Heart right ventricle (tissue), 16 donors: ENCODE measurements at regions not wholly inside any gene's neighbourhood (a gene's known extent, or its start where the extent isn't known, plus 50 kb on each side); places are given as distances from the start of the nearest gene placed in this dataset.

Experiments used
- ATAC-seq, 8 donors: fragments of 200-7000 bp; cut with Tn5 transposase; one replicate each; pipeline ENCODE4 v1.9.1; 2020; ENCODE audit warnings: mild to moderate bottlenecking in 8 of 8, moderate library complexity in 8 of 8, moderate number of reproducible peaks in 1 of 8
- DNase-seq, 2 donors: peaks; one replicate each; pipeline ENCODE4 v3.0.0-alpha.2; 2020
- H3K27ac ChIP-seq, 10 donors: fragments of 200-600 bp; sonication (generic) in 2 of 10; one replicate each; pipeline versions ENCODE4 v1.5.0 to v1.8.0; 2020 to 2022; ENCODE audit warnings: mild to moderate bottlenecking in 3 of 10
- H3K27me3 ChIP-seq, 7 donors: fragments of 200-600 bp; one replicate each; pipeline ENCODE4 v1.8.0; 2021 to 2022; ENCODE audit warnings: mild to moderate bottlenecking in 2 of 7
- H3K36me3 ChIP-seq, 9 donors: fragments of 200-600 bp; sonication (generic) in 1 of 9; one replicate each; pipeline versions ENCODE4 v1.5.0 to v1.8.0; 2020 to 2022; ENCODE audit warnings: mild to moderate bottlenecking in 2 of 9
- H3K4me1 ChIP-seq, 9 donors: fragments of 200-600 bp; sonication (generic) in 1 of 9; one replicate each; pipeline versions ENCODE4 v1.5.0 to v1.8.0; 2020 to 2022; ENCODE audit warnings: mild to moderate bottlenecking in 4 of 9
- H3K4me3 ChIP-seq, 10 donors: fragments of 200-600 bp; sonication (generic) in 2 of 10; one replicate each; pipeline versions ENCODE4 v1.5.0 to v1.8.0; 2020 to 2022; ENCODE audit warnings: mild to moderate bottlenecking in 7 of 10, moderate library complexity in 2 of 10
- H3K9me3 ChIP-seq, 11 donors: fragments of 200-600 bp in 10 of 11; sonication (generic) in 2 of 11; one replicate each; pipeline versions ENCODE4 v1.5.0 to v1.8.0; 2013 to 2022; ENCODE audit warnings: mild to moderate bottlenecking in 2 of 11, control low read depth in 1 of 11, moderate library complexity in 1 of 11
- WGBS, 2 donors: extraction: QIAGEN DNeasy Blood & Tissue Kit; methylation state at CpG; one replicate each; pipeline ENCODE4 v1.1.7; 2013; ENCODE audit warnings: inconsistent platforms in 1 of 2; 5-methylcytosine and 5-hydroxymethylcytosine counted together
- intact Hi-C, 10 donors: fragments of 100-400 bp; cut with DNase I; formaldehyde crosslinking; loops; one replicate each; pipeline versions ENCODE4 v1.11.1 to v1.14.2; 2022
- TF ChIP-seq, protein P1 (sequence below), 9 donors: fragments of 200-600 bp; sonication (generic) in 2 of 9; IDR thresholded peaks; one replicate each; pipeline versions ENCODE4 v1.5.0 to v1.8.0; 2021 to 2022; ENCODE audit warnings: antibody characterized with exemption in 9 of 9, mild to moderate bottlenecking in 5 of 9, moderate library complexity in 1 of 9
- donor health status: Arrhythmogenic right ventricular cardiomyopathy.
- donor health status: ischemic (EF 13 %, LVEDD 7.1; RV severe dilation, severe dysfunction).
- donor health status: healthy with polysubstance abuse.
- donor health status: DM: no; HTN: yes; CAD: no.
- donor health status: DM: no; HTN: no; CAD: no.
- donor health status: ischemic (EF 25% LVEDD 6.9; RV normal size, moderate dysfunction).
- donor health status: ischemic (EF 25% LVEDD 5.7; RV mildly dilated, moderate dysfunction).
- donor health status: healthy.
- donor health status: DM: yes; HTN: yes; CAD: no.
- donor health status: Ischemic cardiomyopathy.
- donor health status: ischemic (EF 35%, LVEDD 5.7; RV mildly dilated, moderate dysfunction).
- donor health status: nonischemic (EF 11% LVEDD 7.7; RV severe dilation, severe dysfunction).
- donor health status: DM: yes; HTN: yes; CAD: no.
- donor health status: PGD.
- donor health status: ischemic (EF 29% LVEDD 5.4; RV normal size, mild dysfunction).
- donor health status: nonischemic (EF 23%, LVEDD 6.1; RV moderate dilation, normal function).

DNA sequence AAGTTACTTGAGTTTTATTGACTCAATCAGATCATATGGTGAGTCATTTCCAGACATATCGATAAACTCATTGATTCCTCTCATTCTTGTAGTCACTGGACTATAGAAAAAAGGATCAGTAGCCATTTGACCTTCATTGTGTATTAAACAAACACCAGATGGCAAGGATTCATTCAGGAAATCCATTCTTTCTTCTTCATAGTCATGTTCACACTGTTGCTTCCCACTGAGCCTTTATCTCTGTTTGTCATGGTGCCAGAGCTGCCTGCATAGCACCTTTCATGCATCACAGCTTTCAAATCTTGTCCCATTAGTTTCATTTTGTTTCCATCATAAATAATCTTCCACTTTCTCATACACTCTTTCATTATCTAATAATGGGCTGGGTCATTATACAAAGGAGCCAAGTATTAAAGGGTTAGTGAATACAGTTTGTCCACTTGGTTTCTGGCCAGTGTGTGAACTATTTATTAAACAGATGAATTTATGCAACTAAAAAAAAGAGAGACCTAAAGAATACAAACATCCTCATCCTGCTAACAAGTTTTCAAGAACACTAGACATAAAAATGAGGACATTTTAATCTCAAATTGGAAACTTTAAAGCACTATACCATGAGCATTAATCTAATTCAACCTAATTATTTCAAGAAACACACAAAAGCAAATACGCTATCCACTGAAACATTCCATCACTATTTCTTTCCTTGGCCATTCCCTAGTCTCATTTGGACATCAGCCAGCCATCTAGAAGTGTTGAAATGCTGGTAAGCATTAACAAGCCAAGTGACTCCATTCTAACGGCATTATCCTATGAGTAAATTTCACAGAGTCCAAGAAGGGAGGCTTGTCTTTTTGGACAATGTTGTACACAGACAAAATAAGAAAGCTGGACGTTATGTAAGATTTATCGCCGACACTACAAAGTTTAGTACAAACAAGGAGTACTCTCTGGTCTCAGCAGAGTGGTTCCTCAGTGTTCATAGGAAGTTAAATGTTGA lies 476.5 kb downstream of the FOXG1 start:
- ATAC-seq, result peak in 1 of 8 donors; percentile 33

DNA sequence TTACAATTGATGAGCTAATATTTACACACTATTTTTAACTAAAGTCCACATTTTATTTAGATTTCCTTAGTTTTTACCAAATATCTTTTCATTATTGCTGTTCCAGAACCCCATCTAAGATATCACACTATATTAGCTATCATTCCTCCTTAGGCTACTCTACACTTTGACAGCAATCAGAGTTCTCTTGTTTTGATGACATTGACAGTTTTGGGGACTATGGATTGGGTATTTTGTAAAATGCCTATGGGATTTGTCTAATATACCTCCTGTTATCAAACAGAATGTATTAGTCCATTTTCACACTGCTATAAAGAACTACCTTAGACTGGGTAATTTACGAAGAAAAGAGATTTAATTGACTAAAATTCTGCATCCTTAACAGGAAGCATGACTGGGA lies 489.1 kb downstream of the FOXG1 start:
- ATAC-seq (no peak), DNase-seq (no peak)
- intact Hi-C loops, result no loop called here
- Histone ChIP-seq H3K27ac (no peak overlapping the region), H3K27me3 (no peaks in the 10 kb centered on the region), H3K9me3 (peaks cover 0 to 20% (median 0%) of the 10 kb centered on the region in 11 donors), H3K4me3 (no peak overlapping the region), H3K36me3 (no peaks in the 10 kb centered on the region), H3K4me1 (no peaks in the 10 kb centered on the region)
- WGBS, 2 donors, result 68 to 71% methylated on average over 1 of the region's 1 CpG
- TF ChIP-seq, protein P1, sequence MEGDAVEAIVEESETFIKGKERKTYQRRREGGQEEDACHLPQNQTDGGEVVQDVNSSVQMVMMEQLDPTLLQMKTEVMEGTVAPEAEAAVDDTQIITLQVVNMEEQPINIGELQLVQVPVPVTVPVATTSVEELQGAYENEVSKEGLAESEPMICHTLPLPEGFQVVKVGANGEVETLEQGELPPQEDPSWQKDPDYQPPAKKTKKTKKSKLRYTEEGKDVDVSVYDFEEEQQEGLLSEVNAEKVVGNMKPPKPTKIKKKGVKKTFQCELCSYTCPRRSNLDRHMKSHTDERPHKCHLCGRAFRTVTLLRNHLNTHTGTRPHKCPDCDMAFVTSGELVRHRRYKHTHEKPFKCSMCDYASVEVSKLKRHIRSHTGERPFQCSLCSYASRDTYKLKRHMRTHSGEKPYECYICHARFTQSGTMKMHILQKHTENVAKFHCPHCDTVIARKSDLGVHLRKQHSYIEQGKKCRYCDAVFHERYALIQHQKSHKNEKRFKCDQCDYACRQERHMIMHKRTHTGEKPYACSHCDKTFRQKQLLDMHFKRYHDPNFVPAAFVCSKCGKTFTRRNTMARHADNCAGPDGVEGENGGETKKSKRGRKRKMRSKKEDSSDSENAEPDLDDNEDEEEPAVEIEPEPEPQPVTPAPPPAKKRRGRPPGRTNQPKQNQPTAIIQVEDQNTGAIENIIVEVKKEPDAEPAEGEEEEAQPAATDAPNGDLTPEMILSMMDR (IDR thresholded peaks at IDR 0.05), result no peak

More for the DNA sequence above, 476.5 kb downstream of the FOXG1 start:
- Histone ChIP-seq H3K27me3 (no peaks in the 10 kb centered on the region), H3K4me1 (no peaks in the 10 kb centered on the region), H3K9me3 (no peaks in the 10 kb centered on the region), H3K27ac (no peak overlapping the region), H3K4me3 (no peak overlapping the region), H3K36me3 (no peaks in the 10 kb centered on the region)
- 51 to 53% methylated on average over 6 of the region's 6 CpGs for WGBS, 2 donors
- DNase-seq, result no peak
- TF ChIP-seq, protein P1 (IDR thresholded peaks at IDR 0.05), result no peak
- intact Hi-C loops, result no loop called here

DNA sequence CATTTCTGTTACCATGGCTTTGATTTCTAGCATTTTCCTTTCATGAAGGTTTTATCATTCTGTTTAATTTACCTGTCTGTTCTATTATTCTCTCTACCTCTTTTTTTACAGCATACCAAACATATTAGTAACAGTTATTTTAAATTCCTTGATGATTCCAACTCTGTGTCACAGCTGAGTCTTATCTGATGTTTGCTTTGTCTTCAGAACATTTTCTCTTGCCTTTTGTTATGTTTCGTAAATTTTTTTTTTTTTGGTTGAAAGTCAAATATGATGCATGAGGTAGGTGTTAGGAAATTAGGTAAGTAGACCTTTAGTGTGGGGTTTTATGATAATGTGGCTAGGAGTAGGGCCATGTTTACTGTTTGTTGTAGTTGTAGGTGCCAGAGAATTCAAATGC lies 496.4 kb downstream of the FOXG1 start:
- no peak for DNase-seq
- TF ChIP-seq, protein P1 (IDR thresholded peaks at IDR 0.05), result no peak
- ATAC-seq, result no peak
- no peak overlapping the region for H3K27ac ChIP-seq
- H3K4me1 ChIP-seq, result no peaks in the 10 kb centered on the region
- peaks cover 0 to 2% (median 0%) of the 10 kb centered on the region in 11 donors for H3K9me3 ChIP-seq
- 69 to 86% methylated on average over 1 of the region's 1 CpG for WGBS, 2 donors
- no peak overlapping the region for H3K4me3 ChIP-seq
- H3K27me3 ChIP-seq, result no peaks in the 10 kb centered on the region
- no peaks in the 10 kb centered on the region for H3K36me3 ChIP-seq
- intact Hi-C loops, result no loop called here

DNA sequence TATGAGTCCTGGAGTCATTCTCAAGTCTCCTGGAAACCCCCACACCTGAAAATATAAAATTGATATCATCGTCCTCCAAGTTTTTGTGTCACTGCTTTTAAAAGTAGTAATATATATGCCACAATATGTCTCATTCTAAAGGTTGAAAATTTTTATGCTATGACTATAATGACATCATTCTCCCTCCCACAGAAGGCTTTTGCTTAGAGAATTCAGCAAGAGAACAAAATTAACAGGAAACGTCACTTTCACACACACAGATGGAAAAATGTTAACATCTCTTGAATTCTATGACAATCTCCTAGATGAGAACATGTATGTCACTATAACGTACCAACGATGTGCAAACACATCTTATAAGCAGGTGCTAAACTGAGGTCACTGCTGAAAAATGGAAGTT lies 498.3 kb downstream of the FOXG1 start:
- no peak for DNase-seq
- Histone ChIP-seq H3K27me3 (no peaks in the 10 kb centered on the region), H3K9me3 (peaks cover 0 to 3% (median 0%) of the 10 kb centered on the region in 11 donors), H3K36me3 (no peaks in the 10 kb centered on the region), H3K27ac (no peak overlapping the region), H3K4me1 (no peaks in the 10 kb centered on the region), H3K4me3 (no peak overlapping the region)
- intact Hi-C loops, result no loop called here
- WGBS, 2 donors, result 58 to 59% methylated on average over 4 of the region's 4 CpGs
- no peak for ATAC-seq
- TF ChIP-seq, protein P1 (IDR thresholded peaks at IDR 0.05), result no peak
